ENCODE measurements at regions not wholly inside any gene's neighbourhood (a gene's known extent, or its start where the extent isn't known, plus 50 kb on each side); places are given as distances from the start of the nearest gene placed in this dataset.

- Mint-ChIP-seq H3K4me1 (ENCODE audit: low read depth, unreplicated experiment) (no peaks in the 10 kb centered on the region), H3K36me3 (ENCODE audit: unreplicated experiment) (no peaks in the 10 kb centered on the region), H3K27me3 (ENCODE audit: unreplicated experiment) (no peaks in the 10 kb centered on the region), H3K4me3 (ENCODE audit: unreplicated experiment) (no peak overlapping the region), H3K9me3 (ENCODE audit: unreplicated experiment) (no peaks in the 10 kb centered on the region), H3K27ac (ENCODE audit: unreplicated experiment) (no peak overlapping the region)
- no peak for DNase-seq
- TF ChIP-seq, protein P1, sequence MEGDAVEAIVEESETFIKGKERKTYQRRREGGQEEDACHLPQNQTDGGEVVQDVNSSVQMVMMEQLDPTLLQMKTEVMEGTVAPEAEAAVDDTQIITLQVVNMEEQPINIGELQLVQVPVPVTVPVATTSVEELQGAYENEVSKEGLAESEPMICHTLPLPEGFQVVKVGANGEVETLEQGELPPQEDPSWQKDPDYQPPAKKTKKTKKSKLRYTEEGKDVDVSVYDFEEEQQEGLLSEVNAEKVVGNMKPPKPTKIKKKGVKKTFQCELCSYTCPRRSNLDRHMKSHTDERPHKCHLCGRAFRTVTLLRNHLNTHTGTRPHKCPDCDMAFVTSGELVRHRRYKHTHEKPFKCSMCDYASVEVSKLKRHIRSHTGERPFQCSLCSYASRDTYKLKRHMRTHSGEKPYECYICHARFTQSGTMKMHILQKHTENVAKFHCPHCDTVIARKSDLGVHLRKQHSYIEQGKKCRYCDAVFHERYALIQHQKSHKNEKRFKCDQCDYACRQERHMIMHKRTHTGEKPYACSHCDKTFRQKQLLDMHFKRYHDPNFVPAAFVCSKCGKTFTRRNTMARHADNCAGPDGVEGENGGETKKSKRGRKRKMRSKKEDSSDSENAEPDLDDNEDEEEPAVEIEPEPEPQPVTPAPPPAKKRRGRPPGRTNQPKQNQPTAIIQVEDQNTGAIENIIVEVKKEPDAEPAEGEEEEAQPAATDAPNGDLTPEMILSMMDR (IDR thresholded peaks at IDR 0.05; ENCODE audit: partially characterized antibody, unreplicated experiment) = no peak
Observed at GRCh38 chr12:87320724-87321123, 708.5 kb downstream of the C12orf50 start.

DNA sequence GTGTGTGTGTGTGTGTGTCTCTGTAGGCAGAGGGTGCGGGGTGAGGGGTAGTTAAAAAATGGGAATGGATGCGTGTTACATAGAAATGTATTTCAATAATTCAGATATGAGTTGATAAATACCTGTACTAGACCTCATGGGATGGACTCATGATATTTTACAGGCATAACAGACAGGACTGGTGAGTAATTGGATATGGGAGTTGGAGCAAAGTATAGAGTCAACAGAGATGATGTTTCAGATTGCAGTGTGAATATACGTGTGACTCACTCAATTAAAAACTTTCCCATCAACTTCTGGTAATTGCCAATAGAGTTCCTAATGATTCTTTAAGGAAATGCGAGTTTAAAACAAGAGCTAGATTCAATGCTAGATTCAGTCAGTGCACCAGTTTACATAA, 711.9 kb downstream of the C12orf50 start:
- DNase-seq = no peak
- no peak overlapping the region for H3K27ac Mint-ChIP-seq (ENCODE audit: unreplicated experiment)
- H3K36me3 Mint-ChIP-seq (ENCODE audit: unreplicated experiment) = no peaks in the 10 kb centered on the region
- no peaks in the 10 kb centered on the region for H3K4me1 Mint-ChIP-seq (ENCODE audit: low read depth, unreplicated experiment)
- H3K9me3 Mint-ChIP-seq (ENCODE audit: unreplicated experiment) = no peaks in the 10 kb centered on the region
- TF ChIP-seq, protein P1 (IDR thresholded peaks at IDR 0.05; ENCODE audit: partially characterized antibody, unreplicated experiment) = no peak
- no peaks in the 10 kb centered on the region for H3K27me3 Mint-ChIP-seq (ENCODE audit: unreplicated experiment)
- H3K4me3 Mint-ChIP-seq (ENCODE audit: unreplicated experiment) = no peak overlapping the region

DNA sequence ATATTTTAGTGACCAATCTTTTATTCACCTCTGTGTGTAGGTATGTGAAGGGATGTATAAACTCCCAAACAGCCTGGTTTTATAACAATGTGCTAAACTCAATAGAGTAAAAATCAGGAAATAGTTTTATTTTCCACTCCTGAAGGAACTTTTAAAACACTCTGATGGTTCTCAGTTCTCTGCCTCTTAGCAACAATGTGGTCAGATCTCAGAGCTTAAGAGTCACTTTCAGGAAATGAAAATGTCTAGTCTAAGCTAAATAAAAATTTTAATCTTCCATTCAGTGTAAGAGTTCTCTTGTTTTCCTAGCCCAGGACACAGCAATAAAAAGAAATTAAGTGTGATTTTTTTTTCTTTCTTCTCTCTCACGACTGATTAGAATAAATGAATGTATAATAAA, 718.0 kb downstream of the C12orf50 start:
- Mint-ChIP-seq H3K27ac (ENCODE audit: unreplicated experiment) (no peak overlapping the region), H3K4me3 (ENCODE audit: unreplicated experiment) (no peak overlapping the region), H3K27me3 (ENCODE audit: unreplicated experiment) (no peaks in the 10 kb centered on the region), H3K9me3 (ENCODE audit: unreplicated experiment) (no peaks in the 10 kb centered on the region), H3K4me1 (ENCODE audit: low read depth, unreplicated experiment) (no peaks in the 10 kb centered on the region), H3K36me3 (ENCODE audit: unreplicated experiment) (no peaks in the 10 kb centered on the region)
- DNase-seq = no peak
- TF ChIP-seq, protein P1 (IDR thresholded peaks at IDR 0.05; ENCODE audit: partially characterized antibody, unreplicated experiment) = no peak

DNA sequence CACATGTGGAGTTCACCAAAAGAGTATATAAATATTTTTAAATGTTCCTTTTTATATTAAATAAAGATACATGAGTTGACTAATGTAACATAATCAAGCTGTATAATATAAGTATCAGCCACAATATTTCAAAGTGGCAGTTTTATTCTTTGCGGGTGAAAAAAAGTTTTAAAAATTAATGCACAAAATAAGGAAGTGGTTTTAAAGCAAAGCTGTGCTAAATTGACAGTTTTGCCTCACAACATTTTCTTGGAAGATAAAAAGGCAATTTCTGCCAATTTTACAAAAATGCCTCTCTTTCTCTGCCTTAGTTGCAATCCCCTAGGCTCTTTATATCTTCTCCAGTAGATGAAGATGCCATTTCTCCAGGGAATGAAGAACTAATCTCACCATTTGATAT, 719.1 kb downstream of the C12orf50 start:
- Mint-ChIP-seq H3K4me1 (ENCODE audit: low read depth, unreplicated experiment) (no peaks in the 10 kb centered on the region), H3K9me3 (ENCODE audit: unreplicated experiment) (no peaks in the 10 kb centered on the region), H3K4me3 (ENCODE audit: unreplicated experiment) (no peak overlapping the region), H3K36me3 (ENCODE audit: unreplicated experiment) (no peaks in the 10 kb centered on the region), H3K27ac (ENCODE audit: unreplicated experiment) (no peak overlapping the region), H3K27me3 (ENCODE audit: unreplicated experiment) (no peaks in the 10 kb centered on the region)
- no peak for DNase-seq
- TF ChIP-seq, protein P1 (IDR thresholded peaks at IDR 0.05; ENCODE audit: partially characterized antibody, unreplicated experiment) = no peak

DNA sequence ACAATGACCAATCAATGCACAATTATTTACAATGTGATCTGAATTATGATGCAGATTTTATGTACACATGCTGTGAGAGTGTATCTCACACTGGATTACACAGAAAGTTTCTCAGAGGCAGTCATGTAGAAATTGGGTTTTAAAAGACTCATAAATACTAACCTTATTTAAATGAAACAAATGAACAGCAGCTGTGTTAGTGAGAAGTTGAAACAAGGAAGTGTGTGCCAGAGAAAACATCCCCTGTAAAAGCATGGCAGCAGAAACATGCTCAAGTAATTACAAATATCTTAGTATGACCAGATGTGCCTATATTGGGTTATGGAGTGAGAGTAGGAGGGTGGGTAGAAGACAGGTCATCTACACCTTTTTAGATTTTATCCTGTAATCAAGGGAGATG, 723.7 kb downstream of the C12orf50 start:
- TF ChIP-seq, protein P1 (IDR thresholded peaks at IDR 0.05; ENCODE audit: partially characterized antibody, unreplicated experiment) = no peak
- Mint-ChIP-seq H3K4me3 (ENCODE audit: unreplicated experiment) (no peak overlapping the region), H3K36me3 (ENCODE audit: unreplicated experiment) (no peaks in the 10 kb centered on the region), H3K27ac (ENCODE audit: unreplicated experiment) (no peak overlapping the region), H3K9me3 (ENCODE audit: unreplicated experiment) (no peaks in the 10 kb centered on the region), H3K27me3 (ENCODE audit: unreplicated experiment) (no peaks in the 10 kb centered on the region), H3K4me1 (ENCODE audit: low read depth, unreplicated experiment) (no peaks in the 10 kb centered on the region)
- no peak for DNase-seq

All from glutamatergic neuron (in vitro differentiated cells).